Esophagus muscularis mucosa (tissue), 4 donors: ENCODE measurements at regions not wholly inside any gene's neighbourhood (a gene's known extent, or its start where the extent isn't known, plus 50 kb on each side); places are given as distances from the start of the nearest gene placed in this dataset.

ENCODE experiments used
- DNase-seq: peaks from one replicate; pipeline ENCODE4 v3.0.0-alpha.2; 2017; ENCODE audit errors: extremely low spot score
- H3K27ac ChIP-seq, 4 donors: fragments of 200-600 bp; sonication (generic); replicated peaks in 1 of 4; 1 replicate in 3 of 4; 2 replicates in 1 of 4; pipeline ENCODE4 v1.5.1; 2016 to 2019; ENCODE audit warnings: mild to moderate bottlenecking in 1 of 4
- H3K27me3 ChIP-seq, 4 donors: fragments of 200-600 bp; sonication (generic); one replicate each; pipeline versions ENCODE4 v1.5.1 to v1.6.0; 2016 to 2019
- H3K36me3 ChIP-seq, 4 donors: fragments of 200-600 bp; sonication (generic); one replicate each; pipeline ENCODE4 v1.5.1; 2016 to 2019
- H3K4me1 ChIP-seq, 4 donors: fragments of 200-600 bp; sonication (generic); one replicate each; pipeline ENCODE4 v1.5.1; 2016 to 2019
- H3K4me3 ChIP-seq, 4 donors: fragments of 200-600 bp; sonication (generic); 1 replicate in 2 of 4; 2 replicates in 2 of 4; pipeline ENCODE4 v1.5.1; 2016 to 2019; ENCODE audit warnings: mild to moderate bottlenecking in 4 of 4, moderate library complexity in 1 of 4
- H3K9me3 ChIP-seq, 4 donors: fragments of 200-600 bp; sonication (generic); 1 replicate in 3 of 4; 2 replicates in 1 of 4; pipeline ENCODE4 v1.5.1; 2016 to 2019
- EP300 ChIP-seq: sonication (generic); formaldehyde crosslinking; IDR thresholded peaks from one replicate; pipeline ENCODE4 v1.6.1; 2017; ENCODE audit warnings: antibody characterized with exemption
- POLR2A ChIP-seq: fragments of 450-650 bp; IDR thresholded peaks from one replicate; pipeline ENCODE4 v1.6.1; 2017; ENCODE audit warnings: antibody characterized with exemption, moderate library complexity, mild to moderate bottlenecking, low read depth
- POLR2AphosphoS5 ChIP-seq, 2 donors: sonication (generic); formaldehyde crosslinking; IDR thresholded peaks; one replicate each; pipeline ENCODE4 v1.6.1; 2017; ENCODE audit warnings: antibody characterized with exemption in 2 of 2
- WGBS: methylation state at CpG from one replicate; pipeline ENCODE4 v1.1.5; 2018; 5-methylcytosine and 5-hydroxymethylcytosine counted together
- intact Hi-C: fragments of 100-400 bp; cut with DNase I; formaldehyde crosslinking; loops from one replicate; pipeline ENCODE4 v1.15.1; 2023
- TF ChIP-seq, protein P1 (sequence below), 3 experiments: fragments of 200-600 bp in 2 of 3; fragments of 450-650 bp in 1 of 3; sonication (generic) in 2 of 3; IDR thresholded peaks; one replicate each; pipeline ENCODE4 v1.5.1; 2017 to 2019; ENCODE audit warnings: antibody characterized with exemption in 3 of 3, mild to moderate bottlenecking in 2 of 3, moderate library complexity in 1 of 3

DNA sequence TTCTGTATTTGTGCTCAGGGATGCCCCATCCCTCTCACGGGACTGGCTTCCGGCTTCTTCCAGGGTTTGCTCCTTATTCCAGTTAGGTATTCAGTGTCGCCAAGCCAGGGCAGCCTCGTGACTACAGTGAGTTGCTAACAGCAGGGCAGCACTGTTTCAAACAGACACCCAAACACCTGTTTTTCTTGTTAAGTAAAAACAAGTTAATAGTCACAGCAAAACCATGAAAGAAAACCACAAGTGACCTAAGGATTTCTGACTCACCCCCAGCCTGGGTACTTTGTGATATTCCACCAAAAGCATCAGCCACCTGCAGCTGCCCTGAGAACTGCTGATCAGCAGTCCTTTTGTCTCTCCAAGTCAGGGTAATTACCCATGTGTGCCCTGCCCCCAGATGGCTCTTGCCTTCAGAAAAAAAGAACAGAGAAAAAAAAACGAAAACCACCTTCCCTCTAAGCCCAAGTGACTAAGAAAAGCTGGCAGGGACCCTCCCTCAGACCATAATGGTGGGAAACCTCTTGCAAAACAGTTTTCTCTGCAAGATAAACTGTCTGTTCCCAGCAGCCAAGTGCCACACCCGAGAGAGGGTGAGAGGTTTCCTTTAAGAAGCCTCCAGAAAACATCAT lies 178.2 kb downstream of the ANAPC1 start:
- DNase-seq = no peak
- intact Hi-C loops = loop anchor here (10.0 kb wide), 1 partner anchor 591 kb away; no protein-coding TSS in a partner anchor
- 64% methylated on average over 6 of the region's 6 CpGs for WGBS

DNA sequence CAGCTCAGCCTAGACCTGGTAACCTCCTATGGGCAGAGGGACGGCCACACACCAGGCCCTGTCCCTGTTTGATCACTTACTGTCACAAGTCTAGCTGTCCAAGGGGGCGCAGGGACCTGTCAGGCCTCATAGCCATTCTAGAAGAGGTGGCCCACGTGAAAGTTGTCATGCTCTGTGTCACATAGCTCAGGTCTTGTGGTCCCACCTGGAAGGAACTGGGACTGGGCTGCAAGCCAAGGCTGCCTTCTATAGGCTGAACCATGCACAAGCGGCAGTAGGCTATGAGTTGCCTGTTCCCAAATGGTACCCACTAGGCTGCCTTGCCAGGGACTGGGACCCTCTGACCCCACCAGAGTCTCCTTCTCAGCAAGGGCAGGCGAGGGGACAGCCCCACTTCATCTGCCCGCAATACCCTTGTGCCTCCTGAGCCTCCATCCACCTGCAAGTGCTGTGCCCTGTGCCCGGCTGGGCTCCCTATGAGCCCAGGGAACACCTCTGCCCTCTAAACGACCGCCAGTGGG lies 177.5 kb downstream of the ANAPC1 start:
- WGBS = 97% methylated on average over 6 of the region's 9 CpGs
- no peak overlapping the region for H3K4me3 ChIP-seq
- H3K27ac ChIP-seq = no peak overlapping the region
- DNase-seq = no peak
- no peaks in the 10 kb centered on the region for H3K27me3 ChIP-seq
- intact Hi-C loops = loop anchor here (10.0 kb wide), 1 partner anchor 592 kb away; no protein-coding TSS in a partner anchor
- no peaks in the 10 kb centered on the region for H3K9me3 ChIP-seq
- no peaks in the 10 kb centered on the region for H3K36me3 ChIP-seq
- peaks cover 18 to 50% (median 45%) of the 10 kb centered on the region in 4 donors for H3K4me1 ChIP-seq
- no peak for TF ChIP-seq POLR2A
- TF ChIP-seq POLR2AphosphoS5 (IDR thresholded peaks at IDR 0.05) = no peak
- no peak for TF ChIP-seq EP300
- TF ChIP-seq, protein P1, sequence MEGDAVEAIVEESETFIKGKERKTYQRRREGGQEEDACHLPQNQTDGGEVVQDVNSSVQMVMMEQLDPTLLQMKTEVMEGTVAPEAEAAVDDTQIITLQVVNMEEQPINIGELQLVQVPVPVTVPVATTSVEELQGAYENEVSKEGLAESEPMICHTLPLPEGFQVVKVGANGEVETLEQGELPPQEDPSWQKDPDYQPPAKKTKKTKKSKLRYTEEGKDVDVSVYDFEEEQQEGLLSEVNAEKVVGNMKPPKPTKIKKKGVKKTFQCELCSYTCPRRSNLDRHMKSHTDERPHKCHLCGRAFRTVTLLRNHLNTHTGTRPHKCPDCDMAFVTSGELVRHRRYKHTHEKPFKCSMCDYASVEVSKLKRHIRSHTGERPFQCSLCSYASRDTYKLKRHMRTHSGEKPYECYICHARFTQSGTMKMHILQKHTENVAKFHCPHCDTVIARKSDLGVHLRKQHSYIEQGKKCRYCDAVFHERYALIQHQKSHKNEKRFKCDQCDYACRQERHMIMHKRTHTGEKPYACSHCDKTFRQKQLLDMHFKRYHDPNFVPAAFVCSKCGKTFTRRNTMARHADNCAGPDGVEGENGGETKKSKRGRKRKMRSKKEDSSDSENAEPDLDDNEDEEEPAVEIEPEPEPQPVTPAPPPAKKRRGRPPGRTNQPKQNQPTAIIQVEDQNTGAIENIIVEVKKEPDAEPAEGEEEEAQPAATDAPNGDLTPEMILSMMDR (IDR thresholded peaks at IDR 0.05) = no peak

More for the DNA sequence above, 178.2 kb downstream of the ANAPC1 start:
- Histone ChIP-seq H3K4me1 (peaks cover 18 to 50% (median 45%) of the 10 kb centered on the region in 4 donors), H3K4me3 (no peak overlapping the region), H3K27ac (no peak overlapping the region), H3K9me3 (no peaks in the 10 kb centered on the region), H3K36me3 (no peaks in the 10 kb centered on the region), H3K27me3 (no peaks in the 10 kb centered on the region)
- no peak for TF ChIP-seq POLR2AphosphoS5 (IDR thresholded peaks at IDR 0.05)
- TF ChIP-seq EP300 = no peak
- TF ChIP-seq POLR2A = no peak
- TF ChIP-seq, protein P1 (IDR thresholded peaks at IDR 0.05) = no peak

GRCh38 chr2:111707700-111708099 lies 176.3 kb downstream of the ANAPC1 start:
- Histone ChIP-seq H3K4me1 (peaks cover 9 to 41% (median 35%) of the 10 kb centered on the region in 4 donors), H3K36me3 (no peaks in the 10 kb centered on the region), H3K9me3 (no peaks in the 10 kb centered on the region), H3K27ac (no peak overlapping the region), H3K27me3 (no peaks in the 10 kb centered on the region), H3K4me3 (no peak overlapping the region)
- 93% methylated on average over 6 of the region's 7 CpGs for WGBS
- intact Hi-C loops = loop anchor here (10.0 kb wide), 1 partner anchor 593 kb away; no protein-coding TSS in a partner anchor
- DNase-seq = no peak
- TF ChIP-seq, protein P1 (IDR thresholded peaks at IDR 0.05) = no peak
- no peak for TF ChIP-seq EP300
- no peak for TF ChIP-seq POLR2A
- no peak for TF ChIP-seq POLR2AphosphoS5 (IDR thresholded peaks at IDR 0.05)

DNA sequence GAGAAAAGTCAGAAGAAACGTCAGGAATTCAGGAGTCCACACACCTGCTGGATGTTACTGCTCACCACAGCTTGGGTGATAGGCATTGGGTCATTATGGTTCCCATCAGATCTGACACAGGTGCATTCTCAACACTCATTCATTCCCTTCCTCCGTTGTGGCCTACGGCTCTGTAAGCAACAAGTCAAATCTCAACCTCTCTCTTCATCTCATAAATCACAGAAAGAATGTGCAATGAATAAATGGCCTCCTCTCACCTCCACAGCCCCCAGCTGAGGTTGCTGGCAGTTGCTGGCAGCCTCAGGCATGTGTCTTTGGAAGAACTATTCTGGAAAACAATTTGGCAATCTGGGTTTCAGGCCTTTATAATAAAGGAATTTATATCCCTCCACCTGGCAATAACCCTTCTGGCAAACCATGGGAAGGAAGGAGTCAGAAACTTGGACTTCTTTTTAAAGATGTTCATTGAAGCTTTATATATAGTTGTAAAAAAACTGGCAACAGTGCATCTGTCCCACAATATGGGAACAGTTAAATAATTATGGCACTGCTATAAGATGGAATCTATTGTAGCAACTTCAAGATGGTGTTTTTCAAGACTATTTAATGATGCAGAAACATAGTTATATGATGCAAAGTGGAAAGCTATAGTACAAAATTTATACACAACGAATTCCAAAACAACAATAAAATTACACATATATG lies 175.4 kb downstream of the ANAPC1 start:
- Histone ChIP-seq H3K4me3 (no peak overlapping the region), H3K27me3 (no peaks in the 10 kb centered on the region), H3K9me3 (no peaks in the 10 kb centered on the region), H3K4me1 (peaks cover 8 to 40% (median 35%) of the 10 kb centered on the region in 4 donors), H3K36me3 (no peaks in the 10 kb centered on the region), H3K27ac (no peak overlapping the region)
- intact Hi-C loops = loop anchor here (10.0 kb wide), 1 partner anchor 594 kb away; no protein-coding TSS in a partner anchor
- no peak for DNase-seq
- no peak for TF ChIP-seq EP300
- TF ChIP-seq POLR2A = no peak
- TF ChIP-seq, protein P1 (IDR thresholded peaks at IDR 0.05) = no peak
- TF ChIP-seq POLR2AphosphoS5 (IDR thresholded peaks at IDR 0.05) = no peak
- 52% methylated on average over 4 of the region's 4 CpGs for WGBS
